Neural cell (in vitro differentiated cells): ENCODE measurements at regions not wholly inside any gene's neighbourhood (a gene's known extent, or its start where the extent isn't known, plus 50 kb on each side); places are given as distances from the start of the nearest gene placed in this dataset.

Experiments used
- H2AFZ ChIP-seq: fragments of 200-600, 300-800 bp; sonication (generic), shearing (Covaris generic); 2 replicates; pipeline ENCODE4 v1.6.0; 2014; ENCODE audit warnings: low read depth, mild to moderate bottlenecking, antibody characterized with exemption, low read length, moderate library complexity
- H3F3A ChIP-seq: fragments of 200-600 bp; shearing (Covaris generic); 2 replicates; pipeline ENCODE4 v1.6.1; 2016; ENCODE audit warnings: mild to moderate bottlenecking, moderate library complexity, mixed read lengths, antibody characterized with exemption, low read length; ENCODE audit not compliant: insufficient read depth, poor library complexity, severe bottlenecking
- H3K27ac ChIP-seq: fragments of 200-600, 300-800 bp; sonication (generic), shearing (Covaris generic); 2 replicates; pipeline ENCODE4 v1.5.1; 2014; ENCODE audit warnings: mild to moderate bottlenecking, low read length, moderate library complexity
- H3K27me3 ChIP-seq: fragments of 300-800, 200-600 bp; sonication (generic), shearing (Covaris generic); 2 replicates; pipeline ENCODE4 v1.6.0; 2014; ENCODE audit warnings: mild to moderate bottlenecking, low read depth, low read length, moderate library complexity; ENCODE audit not compliant: insufficient read depth
- H3K36me3 ChIP-seq: fragments of 300-800, 200-600 bp; sonication (generic), shearing (Covaris generic); 2 replicates; pipeline ENCODE4 v1.5.1; 2014; ENCODE audit warnings: mild to moderate bottlenecking, antibody characterized with exemption, low read length, moderate library complexity; ENCODE audit not compliant: insufficient read depth
- H3K4me2 ChIP-seq: fragments of 300-800, 200-600 bp; sonication (generic), shearing (Covaris generic); 2 replicates; pipeline ENCODE4 v1.6.0; 2014; ENCODE audit warnings: mild to moderate bottlenecking, low read length
- H3K4me3 ChIP-seq: fragments of 300-800, 200-600 bp; sonication (generic), shearing (Covaris generic); 2 replicates; pipeline ENCODE4 v1.5.1; 2014; ENCODE audit warnings: mild to moderate bottlenecking, low read length, moderate library complexity
- H3K79me2 ChIP-seq: fragments of 200-600 bp; shearing (Covaris generic); replicated peaks from 2 replicates; pipeline ENCODE4 v1.6.0; 2014; ENCODE audit warnings: mild to moderate bottlenecking, low read length, moderate library complexity; ENCODE audit not compliant: insufficient read depth
- H3K9ac ChIP-seq: fragments of 300-800, 200-600 bp; sonication (generic), shearing (Covaris generic); 2 replicates; pipeline ENCODE4 v1.6.1; 2016; ENCODE audit warnings: mild to moderate bottlenecking, low read length, mixed read lengths
- H3K9me2 ChIP-seq: fragments of 200-600 bp; shearing (Covaris generic); 2 replicates; pipeline ENCODE4 v1.6.1; 2016; ENCODE audit warnings: mild to moderate bottlenecking, low read length, mixed read lengths; ENCODE audit not compliant: insufficient read depth
- H3K9me3 ChIP-seq: fragments of 200-600, 300-800 bp; sonication (generic), shearing (Covaris generic); 2 replicates; pipeline ENCODE4 v1.6.1; 2016; ENCODE audit warnings: mild to moderate bottlenecking, mixed run types, low read length, moderate library complexity, mixed read lengths
- H4K20me1 ChIP-seq: fragments of 200-600 bp; shearing (Covaris generic); 2 replicates; pipeline ENCODE4 v1.6.1; 2016; ENCODE audit warnings: mild to moderate bottlenecking, mixed run types; ENCODE audit not compliant: insufficient read depth
- CTCF ChIP-seq: fragments of 450-650 bp; IDR thresholded peaks from 2 replicates; pipeline ENCODE4 v1.5.1; 2014; ENCODE audit warnings: antibody characterized with exemption, mild to moderate bottlenecking, moderate library complexity; ENCODE audit not compliant: poor library complexity, severe bottlenecking
- EP300 ChIP-seq: fragments of 450-650 bp; conservative IDR thresholded peaks from 2 replicates; pipeline ENCODE4 v1.6.1; 2014; ENCODE audit warnings: antibody characterized with exemption, mild to moderate bottlenecking, moderate library complexity; ENCODE audit not compliant: poor library complexity, severe bottlenecking
- EZH2 ChIP-seq: fragments of 200-600, 300-800 bp; shearing (Covaris generic), sonication (generic); IDR thresholded peaks from 2 replicates; pipeline ENCODE4 v1.6.1; 2014; ENCODE audit warnings: antibody characterized with exemption, low read length, borderline replicate concordance, mild to moderate bottlenecking; ENCODE audit not compliant: insufficient read depth, poor library complexity, severe bottlenecking
- MXI1 ChIP-seq: fragments of 450-650 bp; conservative IDR thresholded peaks from 2 replicates; pipeline ENCODE4 v1.6.1; 2014; ENCODE audit warnings: antibody characterized with exemption, mild to moderate bottlenecking; ENCODE audit not compliant: poor library complexity, severe bottlenecking
- POLR2AphosphoS5 ChIP-seq: IDR thresholded peaks from 2 replicates; pipeline ENCODE4 v1.6.1; 2012
- RAD21 ChIP-seq: fragments of 450-650 bp; conservative IDR thresholded peaks from 2 replicates; pipeline ENCODE4 v1.6.1; 2014; ENCODE audit warnings: antibody characterized with exemption, mild to moderate bottlenecking, moderate library complexity
- REST ChIP-seq: IDR thresholded peaks from 2 replicates; pipeline ENCODE4 v1.6.1; 2012; ENCODE audit warnings: borderline replicate concordance
- SMC3 ChIP-seq: fragments of 450-650 bp; conservative IDR thresholded peaks from 2 replicates; pipeline ENCODE4 v1.6.1; 2014; ENCODE audit warnings: antibody characterized with exemption, mild to moderate bottlenecking, moderate library complexity; ENCODE audit not compliant: poor library complexity
- TAF1 ChIP-seq: IDR thresholded peaks from 2 replicates; pipeline ENCODE4 v1.6.1; 2012; ENCODE audit warnings: low read depth

GRCh38 chr7:49158321-49158720 is 234.0 kb downstream of the CDC14C start:
- H4K20me1 ChIP-seq: no peaks in the 10 kb centered on the region
- H2AFZ ChIP-seq: no peak overlapping the region
- no peak overlapping the region for H3K4me3 ChIP-seq
- TF ChIP-seq RAD21 (no peak), EP300 (no peak), CTCF (no peak), TAF1 (no peak), SMC3 (no peak), REST (no peak), EZH2 (no peak), MXI1 (no peak), POLR2AphosphoS5 (no peak)
- H3K27ac ChIP-seq: no peak overlapping the region
- no peaks in the 10 kb centered on the region for H3K36me3 ChIP-seq
- no peak overlapping the region for H3K9ac ChIP-seq
- H3K79me2 ChIP-seq: no peaks in the 10 kb centered on the region
- no peaks in the 10 kb centered on the region for H3K27me3 ChIP-seq
- no peaks in the 10 kb centered on the region for H3K9me3 ChIP-seq
- H3K9me2 ChIP-seq: no peaks in the 10 kb centered on the region
- no peak overlapping the region for H3K4me2 ChIP-seq
- no peaks in the 10 kb centered on the region for H3F3A ChIP-seq

- Histone ChIP-seq H3K27me3 (no peaks in the 10 kb centered on the region), H3K9me2 (no peaks in the 10 kb centered on the region), H3K36me3 (no peaks in the 10 kb centered on the region), H4K20me1 (no peaks in the 10 kb centered on the region), H3K79me2 (no peaks in the 10 kb centered on the region), H3K27ac (no peak overlapping the region), H3F3A (no peaks in the 10 kb centered on the region), H3K9me3 (no peaks in the 10 kb centered on the region), H3K4me2 (no peak overlapping the region), H3K4me3 (no peak overlapping the region), H3K9ac (no peak overlapping the region), H2AFZ (no peak overlapping the region)
- TF ChIP-seq TAF1: no peak
- TF ChIP-seq RAD21: no peak
- TF ChIP-seq POLR2AphosphoS5: no peak
- TF ChIP-seq CTCF: no peak
- TF ChIP-seq EZH2: no peak
These were observed 235.2 kb downstream of the CDC14C start for GRCh38 chr7:49159536-49159935.
